Coronary artery (tissue), 2 donors: ENCODE measurements at regions not wholly inside any gene's neighbourhood (a gene's known extent, or its start where the extent isn't known, plus 50 kb on each side); places are given as distances from the start of the nearest gene placed in this dataset.
"Not testable (repeated sequence)": the region's sequence is repeated elsewhere in the genome, so short reads cannot be mapped to it uniquely, and the experiment has no call there.

Experiments used
- DNase-seq: peaks from one replicate; pipeline ENCODE4 v3.0.0-alpha.2; 2017; ENCODE audit warnings: low spot score
- H3K27ac ChIP-seq, 2 donors: fragments of 200-600 bp; sonication (generic); one replicate each; pipeline ENCODE4 v1.5.1; 2016 to 2019
- H3K4me3 ChIP-seq: fragments of 200-600 bp; sonication (generic); 2 replicates; pipeline ENCODE4 v1.5.1; 2016; ENCODE audit warnings: mild to moderate bottlenecking, moderate library complexity
- TF ChIP-seq, protein P1 (sequence below): fragments of 200-600 bp; sonication (generic); IDR thresholded peaks from one replicate; pipeline ENCODE4 v1.5.1; 2019; ENCODE audit warnings: antibody characterized with exemption

DNA sequence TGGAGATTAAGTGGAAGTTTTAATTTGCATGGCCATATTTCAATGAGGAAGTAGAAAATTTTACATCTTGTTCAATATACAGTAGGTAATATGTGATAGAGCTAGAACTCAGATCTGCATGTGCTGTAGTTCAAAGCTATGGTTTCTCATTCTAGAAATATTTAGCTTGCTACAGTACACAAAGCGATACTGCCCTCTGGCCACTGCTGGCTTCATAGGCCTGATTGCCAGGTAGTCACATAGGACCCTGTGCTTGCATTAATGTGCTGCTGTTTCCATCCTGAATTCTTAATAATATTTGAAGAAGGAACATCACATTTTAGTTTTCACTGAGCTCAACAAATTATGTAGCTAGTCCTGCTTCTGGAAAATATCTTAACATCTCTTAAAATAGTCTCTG is 87.0 kb downstream of the PLSCR2 start:
- Histone ChIP-seq H3K4me3 (no peak overlapping the region), H3K27ac (no peak overlapping the region)
- TF ChIP-seq, protein P1, sequence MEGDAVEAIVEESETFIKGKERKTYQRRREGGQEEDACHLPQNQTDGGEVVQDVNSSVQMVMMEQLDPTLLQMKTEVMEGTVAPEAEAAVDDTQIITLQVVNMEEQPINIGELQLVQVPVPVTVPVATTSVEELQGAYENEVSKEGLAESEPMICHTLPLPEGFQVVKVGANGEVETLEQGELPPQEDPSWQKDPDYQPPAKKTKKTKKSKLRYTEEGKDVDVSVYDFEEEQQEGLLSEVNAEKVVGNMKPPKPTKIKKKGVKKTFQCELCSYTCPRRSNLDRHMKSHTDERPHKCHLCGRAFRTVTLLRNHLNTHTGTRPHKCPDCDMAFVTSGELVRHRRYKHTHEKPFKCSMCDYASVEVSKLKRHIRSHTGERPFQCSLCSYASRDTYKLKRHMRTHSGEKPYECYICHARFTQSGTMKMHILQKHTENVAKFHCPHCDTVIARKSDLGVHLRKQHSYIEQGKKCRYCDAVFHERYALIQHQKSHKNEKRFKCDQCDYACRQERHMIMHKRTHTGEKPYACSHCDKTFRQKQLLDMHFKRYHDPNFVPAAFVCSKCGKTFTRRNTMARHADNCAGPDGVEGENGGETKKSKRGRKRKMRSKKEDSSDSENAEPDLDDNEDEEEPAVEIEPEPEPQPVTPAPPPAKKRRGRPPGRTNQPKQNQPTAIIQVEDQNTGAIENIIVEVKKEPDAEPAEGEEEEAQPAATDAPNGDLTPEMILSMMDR: no peak
- DNase-seq: no peak

DNA sequence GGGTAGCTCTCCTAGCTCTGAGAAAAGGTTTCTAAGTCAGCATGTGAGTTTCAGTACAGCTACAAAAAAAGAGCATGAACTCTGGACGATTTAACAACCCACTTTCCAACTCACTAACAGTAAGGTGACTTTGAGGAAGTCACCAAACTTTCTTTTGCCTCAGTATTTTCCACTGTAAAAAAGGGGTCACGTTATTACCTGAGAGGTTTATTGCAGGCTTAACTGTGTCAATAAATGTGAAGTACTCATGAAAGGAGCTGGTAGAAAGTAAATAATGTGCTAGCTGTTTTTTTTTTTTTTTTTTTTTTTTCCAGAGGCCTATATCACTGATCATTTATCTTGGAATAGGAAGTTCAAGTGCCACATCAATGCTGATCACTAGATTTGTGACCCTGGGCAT is 89.3 kb downstream of the PLSCR2 start:
- Histone ChIP-seq H3K27ac (no peak overlapping the region), H3K4me3 (no peak overlapping the region)
- no peak for DNase-seq
- TF ChIP-seq, protein P1: no peak

DNA sequence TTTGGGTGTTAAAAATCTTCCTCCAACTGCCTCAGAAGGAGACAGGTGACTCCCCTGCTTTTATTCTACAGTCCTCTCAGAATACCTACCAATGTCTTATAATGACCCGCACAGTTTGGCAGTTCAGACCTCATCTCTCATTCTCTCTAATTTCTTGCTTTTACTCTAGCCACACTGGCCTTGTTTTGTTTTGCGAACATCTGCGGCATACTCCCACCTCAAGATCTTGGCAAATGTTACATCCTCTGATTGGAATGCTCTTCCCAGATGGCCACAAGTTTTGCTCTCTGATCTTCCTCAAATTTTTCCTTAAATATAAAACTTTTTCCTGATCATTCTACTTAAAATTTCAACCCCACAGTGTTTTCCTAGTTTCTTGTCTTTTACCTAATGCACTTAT is 94.1 kb downstream of the PLSCR2 start:
- DNase-seq: no peak
- no peak overlapping the region for H3K27ac ChIP-seq

DNA sequence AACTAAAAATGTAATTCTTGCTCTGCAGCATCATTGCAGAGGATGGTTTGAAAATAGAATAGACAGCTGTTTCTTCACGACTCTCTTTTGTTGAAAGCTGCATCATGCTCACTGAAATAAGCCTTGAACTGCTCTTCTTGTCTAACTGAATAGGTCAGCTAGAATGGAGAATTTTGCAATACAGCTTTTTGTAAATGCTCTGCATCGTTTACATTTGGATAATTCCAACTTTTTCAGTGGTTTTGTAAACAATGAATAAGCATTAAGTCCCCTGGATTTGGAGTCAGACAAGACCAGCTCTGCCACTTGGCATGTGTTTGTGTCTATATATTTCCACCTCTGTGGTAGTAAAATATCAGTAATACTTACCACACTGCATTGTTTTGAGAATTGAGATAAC is 95.2 kb downstream of the PLSCR2 start:
- Histone ChIP-seq H3K27ac (no peak overlapping the region), H3K4me3 (no peak overlapping the region)
- DNase-seq: no peak
- TF ChIP-seq, protein P1: no peak

More for the DNA sequence above, 94.1 kb downstream of the PLSCR2 start:
- TF ChIP-seq, protein P1: no peak
- H3K4me3 ChIP-seq: no peak overlapping the region

DNA sequence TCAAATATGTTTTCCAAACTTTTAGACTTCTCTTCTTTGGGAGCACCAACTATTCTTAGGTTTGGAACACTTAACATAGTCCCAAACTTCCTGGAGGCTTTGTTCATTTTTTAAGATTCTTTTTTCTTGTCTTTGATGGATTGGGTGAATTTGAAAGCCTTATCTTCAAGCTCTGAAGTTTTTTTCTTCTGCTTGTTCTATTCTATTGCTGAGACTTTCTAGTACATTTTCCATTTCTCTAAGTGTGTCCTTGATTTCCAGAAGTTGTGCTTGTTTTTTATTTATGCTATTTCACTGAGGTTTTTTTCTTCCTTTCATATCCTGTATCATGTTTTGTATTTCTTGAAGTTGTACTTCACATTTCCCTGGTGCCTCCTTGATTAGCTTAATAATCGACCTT is 97.5 kb downstream of the PLSCR2 start:
- H3K27ac ChIP-seq: no peak overlapping the region
- no peak for DNase-seq
- TF ChIP-seq, protein P1: no peak
- no peak overlapping the region for H3K4me3 ChIP-seq

DNA sequence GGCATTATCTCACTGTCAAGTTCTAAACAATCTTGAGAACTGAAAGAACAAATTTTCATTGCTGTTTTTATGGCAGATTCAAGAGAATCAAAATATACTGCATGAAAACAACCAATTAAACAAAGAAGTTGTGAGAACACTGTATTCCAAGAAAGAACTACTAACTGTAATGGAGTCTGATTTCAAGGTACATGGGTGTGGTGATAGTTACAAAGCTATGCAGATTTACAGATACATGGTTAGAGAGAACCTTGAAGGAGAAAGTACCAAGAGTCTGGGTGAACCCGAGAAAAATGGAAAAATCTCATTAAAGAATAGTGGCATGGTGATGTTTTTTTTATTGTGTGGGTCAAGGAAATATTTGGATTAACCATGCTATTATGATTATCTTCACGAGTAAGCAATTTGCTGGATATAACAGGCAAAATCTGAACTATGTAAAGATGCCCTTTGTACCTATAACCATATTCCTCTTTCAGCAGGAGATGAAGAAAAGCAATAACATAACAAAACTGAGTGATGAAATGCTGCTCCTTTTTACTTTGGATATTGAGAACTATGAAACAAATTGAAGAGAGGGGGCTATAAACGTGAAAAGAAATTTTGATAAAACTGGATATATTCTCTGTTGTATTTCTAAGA is 100.4 kb downstream of the PLSCR2 start:
- DNase-seq: no peak
- no peak overlapping the region for H3K4me3 ChIP-seq
- TF ChIP-seq, protein P1: no peak
- no peak overlapping the region for H3K27ac ChIP-seq

DNA sequence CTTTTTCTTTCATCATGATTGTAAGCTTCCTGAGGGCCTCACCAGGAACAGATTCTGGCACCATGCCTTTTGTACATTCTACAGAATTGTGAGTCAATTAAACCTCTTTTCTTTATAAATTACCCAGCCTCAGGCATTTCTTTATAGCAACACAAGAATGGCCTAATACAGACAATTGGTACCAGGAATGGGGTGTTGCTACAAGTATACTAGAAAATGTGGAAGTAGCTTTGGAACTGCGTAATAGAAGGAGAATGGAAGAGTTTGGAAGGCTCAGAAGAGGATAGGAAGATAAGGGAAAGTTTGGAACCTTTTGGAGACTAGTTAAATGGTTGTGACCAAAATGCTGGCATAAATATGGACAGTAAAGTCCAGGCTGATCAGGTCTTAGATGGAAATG is 108.9 kb upstream of the PLSCR4 start:
- Histone ChIP-seq H3K27ac (no peak overlapping the region), H3K4me3 (no peak overlapping the region)
- DNase-seq: no peak
- TF ChIP-seq, protein P1: no peak

DNA sequence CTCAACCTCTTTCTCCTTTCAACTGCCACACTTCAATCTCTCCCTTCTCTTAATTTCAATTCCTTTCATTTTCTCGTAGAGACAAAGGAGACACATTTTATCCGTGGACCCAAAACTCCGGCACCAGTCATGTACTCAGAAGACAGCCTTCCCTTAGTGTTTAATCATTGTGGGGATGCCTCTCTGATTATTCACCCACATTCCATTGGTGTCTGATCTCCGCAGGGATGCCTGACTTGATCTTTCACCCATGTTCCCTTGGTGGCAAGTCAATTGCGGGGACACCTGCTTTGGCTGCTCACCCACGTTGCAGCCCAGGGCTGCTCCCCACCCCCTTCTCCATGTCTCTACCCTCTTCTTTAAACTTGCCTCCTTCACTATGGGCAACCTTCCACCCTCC is 103.5 kb upstream of the PLSCR4 start:
- not testable (repeated sequence) for DNase-seq, H3K4me3 ChIP-seq, H3K27ac ChIP-seq
